ENCODE measurements at regions not wholly inside any gene's neighbourhood (a gene's known extent, or its start where the extent isn't known, plus 50 kb on each side); places are given as distances from the start of the nearest gene placed in this dataset.

- no peak for DNase-seq
Observed at GRCh38 chr12:77619425-77619824, 211.3 kb upstream of the NAV3 start.

DNA sequence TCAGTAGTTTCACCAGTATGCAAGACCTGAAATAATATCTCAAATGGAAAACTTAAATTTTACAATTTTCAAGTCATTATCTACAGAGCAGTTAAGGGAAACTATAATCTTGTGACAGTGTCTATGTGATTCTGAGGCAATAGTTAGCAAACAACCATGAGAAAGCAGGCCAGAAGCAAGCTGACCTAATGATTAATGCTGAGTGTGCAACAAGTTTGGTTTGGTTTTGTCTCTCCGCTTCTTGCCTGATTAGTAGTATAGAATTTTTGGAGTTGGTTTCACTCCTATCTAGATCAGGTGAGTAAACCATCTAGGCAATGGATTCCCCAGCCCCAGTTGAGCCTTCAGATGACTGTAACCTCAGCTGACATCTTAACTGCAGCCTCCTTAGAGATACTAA lies 212.9 kb upstream of the NAV3 start:
- DNase-seq, result no peak

DNA sequence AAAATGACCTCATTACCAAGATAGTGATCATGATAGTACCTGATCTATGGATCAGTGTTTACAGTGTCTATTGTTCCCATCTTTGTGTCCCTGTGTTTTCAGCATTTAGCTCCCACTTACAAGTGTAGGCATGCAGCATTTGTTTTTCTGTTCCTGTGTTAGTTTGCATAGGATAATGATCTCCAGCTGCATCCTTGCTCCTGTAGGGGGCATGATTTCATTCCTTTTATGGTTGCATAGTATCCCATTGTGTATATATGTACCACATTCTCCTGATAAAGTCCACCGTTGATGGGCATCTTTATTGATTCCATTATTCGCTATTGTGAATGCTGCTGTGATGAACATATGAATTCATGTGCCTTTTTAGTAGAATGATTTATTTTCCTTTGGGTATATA lies 215.4 kb upstream of the NAV3 start:
- DNase-seq, result no peak

- DNase-seq, result no peak
Observed at GRCh38 chr12:77613411-77613810, 217.3 kb upstream of the NAV3 start.

- DNase-seq, result no peak
Observed at GRCh38 chr12:77610446-77610845, 220.2 kb upstream of the NAV3 start.

DNA sequence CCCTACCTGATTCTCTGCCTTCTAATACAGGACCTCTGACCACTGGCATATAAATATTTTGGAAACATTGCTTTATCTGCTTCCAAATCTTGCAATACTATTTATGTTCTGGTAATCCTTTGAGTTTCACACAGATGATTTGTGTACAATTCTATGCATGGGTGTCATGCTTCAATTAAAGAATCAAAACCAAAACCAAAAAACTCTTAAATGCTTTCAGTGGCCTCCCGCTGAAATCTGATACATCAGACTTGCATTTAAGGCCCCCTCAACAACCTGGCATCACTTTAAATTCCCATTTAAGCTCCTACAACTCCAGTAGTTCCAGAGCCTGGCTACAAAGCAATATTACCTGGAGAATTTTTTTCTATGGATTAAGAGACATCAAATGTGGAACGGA lies 221.7 kb upstream of the NAV3 start:
- no peak for DNase-seq

DNA sequence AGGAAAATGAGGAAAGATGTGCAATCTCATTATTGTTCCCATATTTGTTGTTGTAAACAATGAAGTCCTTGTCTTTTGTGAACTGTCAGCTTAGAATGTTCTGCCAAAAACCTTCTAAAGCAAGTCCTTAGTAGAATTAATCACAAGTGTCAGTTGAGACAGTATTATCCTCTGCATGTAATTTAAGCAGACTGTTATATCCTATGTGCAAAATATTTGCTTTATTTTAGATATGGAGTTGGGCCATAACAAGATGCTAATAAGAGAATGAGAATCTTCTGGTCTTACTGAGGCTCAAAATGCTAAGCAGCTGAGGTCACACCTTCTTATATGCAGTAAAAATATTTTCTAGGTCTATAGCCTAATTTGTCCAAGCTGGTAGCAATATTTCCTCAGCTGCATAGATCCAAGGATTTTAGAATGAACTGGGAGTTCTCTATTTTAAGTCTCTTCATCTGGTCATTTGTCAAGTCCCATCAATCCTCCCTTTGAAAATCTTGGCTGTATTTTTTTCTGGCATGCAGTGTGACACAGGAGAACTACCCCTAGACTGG lies 222.3 kb upstream of the NAV3 start:
- DNase-seq, result no peak

GRCh38 chr12:77606348-77606747 lies 224.3 kb upstream of the NAV3 start:
- DNase-seq, result no peak

DNA sequence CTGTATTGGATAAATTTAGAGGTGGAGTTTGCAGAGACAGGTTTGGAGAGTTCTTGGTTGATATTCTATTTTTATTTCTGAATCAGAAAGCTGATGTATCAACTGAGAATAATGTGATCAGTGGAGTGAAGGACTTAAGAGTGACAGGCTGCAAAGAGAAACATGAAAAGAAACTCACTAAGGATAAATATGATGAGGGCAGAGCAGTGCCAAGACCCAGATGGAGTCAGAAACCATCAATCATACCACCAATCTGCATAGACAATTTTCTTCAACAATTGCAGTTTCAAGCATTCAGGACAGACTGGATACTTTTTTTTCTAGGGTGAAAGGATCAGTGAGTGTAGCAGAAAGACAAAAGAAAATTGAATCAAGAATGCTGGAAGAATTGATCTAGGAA lies 226.7 kb upstream of the NAV3 start:
- no peak for DNase-seq

- no peak for DNase-seq
Observed at GRCh38 chr12:77601069-77601468, 229.6 kb upstream of the NAV3 start.

DNA sequence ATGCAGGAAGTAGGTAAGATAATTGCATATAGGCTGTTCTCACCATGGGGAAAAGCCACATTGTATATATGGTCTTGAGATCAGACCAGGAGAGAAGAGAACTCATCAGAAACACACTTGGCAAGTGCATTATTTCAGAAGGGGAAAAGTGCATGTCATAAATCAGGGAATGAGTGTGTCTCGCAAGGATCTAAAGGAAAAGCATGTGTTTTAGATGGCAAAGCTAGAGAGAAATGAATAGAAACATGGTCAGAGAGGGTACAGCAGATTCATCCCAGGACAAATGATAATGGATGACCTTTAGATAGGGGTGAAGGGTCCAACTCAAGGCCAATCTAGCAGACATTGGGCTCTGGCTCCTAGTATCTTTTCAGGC lies 230.2 kb upstream of the NAV3 start:
- no peak for DNase-seq

GRCh38 chr12:77599782-77600467 lies 230.8 kb upstream of the NAV3 start:
- DNase-seq, result no peak

- no peak for DNase-seq
Observed at GRCh38 chr12:77594366-77594765, 236.3 kb upstream of the NAV3 start.

GRCh38 chr12:77592836-77593235 lies 237.9 kb upstream of the NAV3 start:
- no peak for DNase-seq

DNA sequence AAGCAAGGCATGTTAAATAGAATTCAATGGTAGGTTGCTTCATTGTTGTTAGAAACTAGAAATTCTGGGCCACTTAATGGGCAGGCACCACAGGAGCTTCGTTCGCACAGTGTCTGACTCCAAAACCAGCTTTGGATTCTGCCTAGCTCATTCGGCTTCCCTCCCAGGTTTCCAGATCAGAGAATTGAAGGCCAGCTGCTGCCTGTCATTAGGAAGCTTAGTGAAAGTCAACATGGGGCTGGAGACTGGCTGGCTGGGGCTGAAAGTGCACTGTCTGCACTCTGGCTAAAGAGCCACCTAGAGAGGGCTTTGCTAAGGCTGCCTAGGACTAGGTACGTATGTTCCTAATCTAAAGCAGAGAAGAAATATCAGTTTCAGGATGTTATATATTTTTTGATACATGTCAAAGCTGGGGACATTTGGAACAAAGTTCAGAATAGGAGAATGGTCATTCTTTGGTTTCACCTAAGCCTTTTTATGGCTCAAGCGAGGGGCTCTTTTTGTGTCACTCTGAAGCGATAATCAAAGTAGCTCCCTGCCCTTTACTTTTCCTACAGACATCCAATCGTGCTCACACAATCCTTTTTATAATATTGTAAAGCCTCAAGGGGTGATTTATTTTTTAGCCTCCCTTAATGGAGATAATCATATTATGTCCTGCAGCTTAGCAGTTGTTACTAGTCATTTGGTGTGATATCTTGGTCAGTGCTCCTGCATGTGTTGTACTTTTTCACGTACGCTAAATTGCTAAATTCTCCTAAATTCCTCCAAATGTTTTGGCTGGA lies 238.5 kb upstream of the NAV3 start:
- peak; percentile 71 for DNase-seq

GRCh38 chr12:77590306-77590705 lies 240.4 kb upstream of the NAV3 start:
- no peak for DNase-seq

GRCh38 chr12:77584860-77585259 lies 245.8 kb upstream of the NAV3 start:
- no peak for DNase-seq

DNA sequence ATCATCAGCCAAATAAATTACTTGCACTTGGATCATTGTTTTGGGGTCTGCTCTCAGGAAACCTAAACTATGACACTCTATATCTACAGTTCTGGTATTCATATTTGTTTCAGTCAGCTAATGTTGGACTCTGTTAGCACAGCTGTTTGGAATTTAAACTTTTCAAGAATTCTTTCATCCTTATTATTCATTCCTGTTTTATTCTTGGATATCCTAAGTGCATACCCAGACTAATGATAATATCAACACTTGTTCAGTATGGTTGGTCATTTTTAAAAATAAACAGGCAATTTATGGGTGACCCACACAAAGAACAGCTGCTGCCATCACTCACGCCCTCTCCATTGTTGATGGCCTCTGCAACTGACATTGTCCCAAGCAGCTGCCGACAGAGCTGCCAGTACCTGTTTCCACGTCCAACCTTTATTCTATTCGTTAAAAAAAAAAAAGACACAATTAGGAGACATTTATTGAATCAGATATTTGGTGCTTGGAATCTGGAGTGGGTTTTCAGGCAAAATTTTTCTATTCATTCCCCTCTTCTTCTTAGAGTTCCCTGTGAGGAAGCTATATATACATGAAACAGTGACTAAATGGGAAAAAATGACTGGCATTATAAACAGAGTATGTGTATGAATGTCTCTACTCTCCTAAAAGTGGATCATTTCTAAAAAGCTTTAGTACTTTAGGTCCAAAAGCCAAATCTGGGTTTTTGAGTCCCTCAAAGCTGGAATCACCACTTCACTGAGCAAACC lies 252.1 kb upstream of the NAV3 start:
- DNase-seq, result no peak

DNA sequence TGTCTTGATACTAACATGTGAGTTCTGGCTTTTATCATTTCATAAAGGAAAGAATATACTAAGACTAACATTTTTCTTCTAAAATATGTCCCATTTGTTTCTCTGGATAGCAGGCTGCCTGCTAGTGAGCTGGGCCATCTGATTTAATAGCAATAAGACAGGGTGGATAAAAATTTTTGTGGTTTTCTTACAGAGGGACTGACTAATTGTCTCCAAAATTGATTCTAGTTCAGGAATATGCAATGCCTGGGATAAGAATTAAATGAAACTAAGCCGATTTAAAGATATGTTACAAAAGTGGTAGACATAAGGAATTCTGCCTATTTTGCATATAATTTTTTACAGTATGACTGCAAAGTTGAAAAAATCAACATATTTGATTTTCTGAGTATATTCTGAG lies 252.9 kb upstream of the NAV3 start:
- no peak for DNase-seq

DNA sequence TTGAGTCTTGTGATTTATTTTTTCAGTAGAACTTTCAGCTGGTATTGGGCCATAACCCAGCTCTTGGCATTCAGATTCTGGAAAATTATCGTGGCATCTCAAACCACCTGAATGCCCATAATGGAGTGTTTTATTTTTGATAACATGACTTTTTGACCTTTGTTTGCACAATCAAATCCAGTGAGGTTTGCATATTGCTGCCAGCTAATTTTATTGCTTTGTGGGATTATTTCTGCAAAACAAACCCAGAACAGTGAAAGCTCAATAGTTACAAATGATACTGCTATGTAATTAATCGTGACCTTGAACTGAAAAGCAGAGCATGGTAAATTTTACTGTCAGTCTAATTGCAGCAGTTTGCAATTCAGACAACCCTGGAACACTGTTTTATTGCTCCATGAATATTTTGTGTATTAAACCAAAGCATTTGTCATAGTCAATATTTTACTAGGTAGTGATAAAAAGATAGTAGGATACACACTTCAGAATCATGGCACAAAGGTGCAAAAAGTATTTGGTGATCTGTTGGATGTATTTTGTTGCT lies 255.2 kb upstream of the NAV3 start:
- no peak for DNase-seq

DNA sequence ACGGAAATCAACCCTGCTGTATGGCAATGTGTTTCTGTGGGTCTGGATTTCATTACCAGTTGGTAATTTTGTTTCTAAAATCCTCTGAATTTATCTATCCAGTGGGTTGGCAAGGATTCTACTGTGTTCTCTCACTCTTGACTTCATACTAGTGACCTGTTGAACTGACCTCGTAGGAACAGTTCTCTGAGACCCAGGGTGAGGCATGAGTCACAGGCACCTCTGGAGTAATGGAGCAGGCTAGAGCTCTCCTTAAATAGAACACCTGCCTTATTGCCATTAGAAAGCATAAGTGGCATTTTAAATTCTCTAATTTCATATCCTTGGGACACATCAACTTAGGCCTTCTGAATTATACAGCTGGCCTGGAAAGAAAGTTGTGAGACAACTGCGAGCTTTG lies 258.3 kb upstream of the NAV3 start:
- DNase-seq, result no peak

- no peak for DNase-seq
Observed at GRCh38 chr12:77571768-77572167, 258.9 kb upstream of the NAV3 start.

DNA sequence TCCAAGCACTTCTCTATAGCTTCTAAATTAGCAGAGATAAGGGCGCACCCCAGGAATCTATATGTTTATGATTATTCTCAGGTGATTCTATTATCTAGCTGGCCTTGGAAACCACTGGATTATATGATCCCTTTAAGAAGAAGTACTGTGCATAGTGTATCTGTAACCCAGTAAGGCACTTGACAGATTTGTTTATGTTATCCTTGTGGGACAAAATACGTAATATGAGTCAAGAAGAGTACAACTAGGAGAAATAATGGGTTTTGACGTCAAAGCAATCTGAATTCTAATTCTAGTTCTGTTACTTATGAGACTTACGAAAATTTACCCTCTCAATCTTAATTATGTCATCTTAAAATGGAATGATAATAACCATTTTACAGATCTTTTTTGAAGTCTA lies 259.6 kb upstream of the NAV3 start:
- no peak for DNase-seq

GRCh38 chr12:77569876-77570275 lies 260.8 kb upstream of the NAV3 start:
- DNase-seq, result no peak
